GM21390 (cell line): ENCODE measurements at regions not wholly inside any gene's neighbourhood (a gene's known extent, or its start where the extent isn't known, plus 50 kb on each side); places are given as distances from the start of the nearest gene placed in this dataset.

Experiments
- ATAC-seq: cut with Tn5 transposase; IDR thresholded peaks from one replicate; pipeline ENCODE4 v1.9.1; 2021; ENCODE audit not compliant: unreplicated experiment

DNA sequence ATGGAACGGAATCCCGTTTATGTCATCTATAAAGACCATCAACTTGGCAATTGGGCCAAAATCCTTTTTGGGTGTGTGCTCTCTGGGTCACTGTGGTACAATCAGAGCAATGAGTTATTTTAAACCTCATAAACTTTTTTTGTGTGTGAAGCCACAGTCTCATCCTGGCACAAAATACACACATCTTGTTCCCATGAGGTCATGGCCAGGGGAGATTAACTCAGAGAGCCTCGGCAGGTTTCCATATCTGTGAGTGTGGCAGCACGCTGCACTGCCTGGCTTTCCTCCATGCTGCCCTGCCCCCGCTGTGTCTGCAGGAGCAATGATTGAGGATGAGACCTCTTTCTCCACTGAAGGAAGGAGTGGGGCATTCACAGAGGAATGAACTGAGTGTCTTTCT lies 54.0 kb upstream of the DLG1 start:
- no peak for ATAC-seq

DNA sequence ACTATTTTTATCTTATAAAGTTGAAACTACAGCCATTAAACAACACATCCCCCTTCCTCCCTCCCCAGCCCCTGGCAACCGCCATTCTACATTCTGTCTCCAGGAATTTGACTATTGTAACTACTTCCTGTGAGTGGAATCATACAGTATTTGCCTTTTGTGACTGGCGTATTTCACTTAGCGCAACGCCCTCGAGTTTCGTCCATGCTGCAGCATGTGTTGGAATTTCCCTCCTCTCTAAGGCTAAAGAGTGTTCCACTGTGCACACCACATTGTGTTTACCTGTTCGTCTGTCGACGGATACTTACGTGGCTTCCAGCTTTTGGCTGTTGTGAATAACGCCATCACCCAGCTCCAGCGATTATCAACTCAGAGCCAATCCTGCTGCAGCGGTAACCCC lies 52.0 kb upstream of the DLG1 start:
- no peak for ATAC-seq

DNA sequence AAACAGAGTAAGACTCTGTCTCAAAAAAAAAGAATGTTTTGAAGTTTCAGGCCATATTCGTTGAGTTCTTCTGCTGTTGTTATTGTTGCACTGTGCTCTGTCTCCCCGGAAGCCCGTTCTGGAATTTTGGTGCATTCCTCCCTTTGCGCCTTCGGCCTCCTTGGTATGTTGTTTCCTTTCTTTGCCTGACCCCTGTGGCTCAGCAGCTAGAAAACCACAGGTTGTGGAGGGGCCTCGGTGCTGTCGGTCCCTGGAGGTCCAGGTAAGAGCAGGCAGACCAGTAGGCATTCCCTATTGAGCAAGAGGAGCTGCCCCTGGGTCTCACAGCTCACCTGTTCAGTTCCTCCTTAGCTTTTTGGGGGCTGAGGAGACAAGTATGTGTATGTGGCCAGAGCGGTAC lies 51.0 kb upstream of the DLG1 start:
- no peak for ATAC-seq
